Tibial nerve (tissue), 4 donors: ENCODE measurements at regions not wholly inside any gene's neighbourhood (a gene's known extent, or its start where the extent isn't known, plus 50 kb on each side); places are given as distances from the start of the nearest gene placed in this dataset.

Source experiments
- EP300 ChIP-seq, 2 donors: sonication (generic); formaldehyde crosslinking; IDR thresholded peaks; one replicate each; pipeline ENCODE4 v1.6.1; 2017; ENCODE audit warnings: antibody characterized with exemption in 2 of 2, mild to moderate bottlenecking in 1 of 2
- TF ChIP-seq, protein P1 (sequence below), 5 experiments: fragments of 200-600 bp in 3 of 5; fragments of 450-650 bp in 2 of 5; sonication (generic) in 3 of 5; IDR thresholded peaks; one replicate each; pipeline ENCODE4 v1.5.1; 2016 to 2019; ENCODE audit warnings: antibody characterized with exemption in 5 of 5, mild to moderate bottlenecking in 3 of 5, moderate library complexity in 2 of 5

GRCh38 chr18:1467461-1467964 is 562.8 kb downstream of the ADCYAP1 start:
- TF ChIP-seq, protein P1, sequence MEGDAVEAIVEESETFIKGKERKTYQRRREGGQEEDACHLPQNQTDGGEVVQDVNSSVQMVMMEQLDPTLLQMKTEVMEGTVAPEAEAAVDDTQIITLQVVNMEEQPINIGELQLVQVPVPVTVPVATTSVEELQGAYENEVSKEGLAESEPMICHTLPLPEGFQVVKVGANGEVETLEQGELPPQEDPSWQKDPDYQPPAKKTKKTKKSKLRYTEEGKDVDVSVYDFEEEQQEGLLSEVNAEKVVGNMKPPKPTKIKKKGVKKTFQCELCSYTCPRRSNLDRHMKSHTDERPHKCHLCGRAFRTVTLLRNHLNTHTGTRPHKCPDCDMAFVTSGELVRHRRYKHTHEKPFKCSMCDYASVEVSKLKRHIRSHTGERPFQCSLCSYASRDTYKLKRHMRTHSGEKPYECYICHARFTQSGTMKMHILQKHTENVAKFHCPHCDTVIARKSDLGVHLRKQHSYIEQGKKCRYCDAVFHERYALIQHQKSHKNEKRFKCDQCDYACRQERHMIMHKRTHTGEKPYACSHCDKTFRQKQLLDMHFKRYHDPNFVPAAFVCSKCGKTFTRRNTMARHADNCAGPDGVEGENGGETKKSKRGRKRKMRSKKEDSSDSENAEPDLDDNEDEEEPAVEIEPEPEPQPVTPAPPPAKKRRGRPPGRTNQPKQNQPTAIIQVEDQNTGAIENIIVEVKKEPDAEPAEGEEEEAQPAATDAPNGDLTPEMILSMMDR (IDR thresholded peaks at IDR 0.05) = no peak
- TF ChIP-seq EP300 (IDR thresholded peaks at IDR 0.05) = no peak
